Epithelial cell of esophagus (primary cell): ENCODE measurements at regions not wholly inside any gene's neighbourhood (a gene's known extent, or its start where the extent isn't known, plus 50 kb on each side); places are given as distances from the start of the nearest gene placed in this dataset.

ENCODE experiments used
- DNase-seq: peaks from one replicate; pipeline ENCODE4 v3.0.0; 2010; ENCODE audit warnings: low read depth
- H3K4me3 ChIP-seq: 2 replicates; pipeline ENCODE4 v1.5.1; 2011; ENCODE audit warnings: mild to moderate bottlenecking, low read length, control low read depth
- CTCF ChIP-seq: IDR thresholded peaks from 2 replicates; pipeline ENCODE4 v1.5.1; 2011; ENCODE audit warnings: low read depth, mild to moderate bottlenecking, low read length, control low read depth, inconsistent platforms; ENCODE audit not compliant: insufficient read depth; ENCODE audit errors: missing control alignments

- no peak for DNase-seq
- no peak overlapping the region for H3K4me3 ChIP-seq
- no peak for TF ChIP-seq CTCF
Observed at GRCh38 chr4:54863571-54864255, 206.0 kb downstream of the KIT start.

- TF ChIP-seq CTCF = no peak
- no peak overlapping the region for H3K4me3 ChIP-seq
- no peak for DNase-seq
Observed at GRCh38 chr4:54861201-54861600, 203.4 kb downstream of the KIT start.

GRCh38 chr4:54855191-54855854 lies 197.6 kb downstream of the KIT start:
- no peak for DNase-seq
- no peak for TF ChIP-seq CTCF
- H3K4me3 ChIP-seq = no peak overlapping the region

GRCh38 chr4:54852602-54853001 lies 194.8 kb downstream of the KIT start:
- no peak for TF ChIP-seq CTCF
- H3K4me3 ChIP-seq = no peak overlapping the region
- no peak for DNase-seq

- no peak for DNase-seq
- no peak for TF ChIP-seq CTCF
- H3K4me3 ChIP-seq = no peak overlapping the region
Observed at GRCh38 chr4:54852054-54852453, 194.3 kb downstream of the KIT start.

GRCh38 chr4:54844911-54845310 lies 187.2 kb downstream of the KIT start:
- H3K4me3 ChIP-seq = no peak overlapping the region
- DNase-seq = no peak
- no peak for TF ChIP-seq CTCF

GRCh38 chr4:54843946-54844345 lies 186.2 kb downstream of the KIT start:
- no peak overlapping the region for H3K4me3 ChIP-seq
- no peak for DNase-seq
- TF ChIP-seq CTCF = no peak
